Progenitor cell of endocrine pancreas (in vitro differentiated cells): ENCODE measurements at regions not wholly inside any gene's neighbourhood (a gene's known extent, or its start where the extent isn't known, plus 50 kb on each side); places are given as distances from the start of the nearest gene placed in this dataset.
"Not testable (repeated sequence)": the region's sequence is repeated elsewhere in the genome, so short reads cannot be mapped to it uniquely, and the experiment has no call there.

ENCODE experiments used
- DNase-seq: peaks from one replicate; pipeline ENCODE4 v3.0.0; 2021; ENCODE audit warnings: low spot score; ENCODE audit not compliant: unreplicated experiment
- H3K27ac Mint-ChIP-seq: 2 replicates; pipeline ENCODE4 v1.8.0; 2021; ENCODE audit warnings: mild to moderate bottlenecking, moderate library complexity, mixed read lengths
- H3K27me3 Mint-ChIP-seq: 2 replicates; pipeline ENCODE4 v1.8.0; 2021; ENCODE audit warnings: mixed read lengths
- H3K36me3 Mint-ChIP-seq: 2 replicates; pipeline ENCODE4 v1.8.0; 2022; ENCODE audit warnings: mixed read lengths; ENCODE audit not compliant: insufficient read depth
- H3K4me1 Mint-ChIP-seq: 2 replicates; pipeline ENCODE4 v1.8.0; 2021; ENCODE audit warnings: low read depth, mixed read lengths
- H3K4me3 Mint-ChIP-seq: 2 replicates; pipeline ENCODE4 v1.8.0; 2021; ENCODE audit warnings: low read depth, mild to moderate bottlenecking, moderate library complexity, mixed read lengths
- H3K9me3 Mint-ChIP-seq: 2 replicates; pipeline ENCODE4 v1.8.0; 2021; ENCODE audit warnings: low read depth, mixed read lengths
- TF ChIP-seq, protein P1 (sequence below): fragments of 200-600 bp; sonication (generic); IDR thresholded peaks from one replicate; pipeline ENCODE4 v1.5.0; 2021; ENCODE audit warnings: antibody characterized with exemption, mild to moderate bottlenecking; ENCODE audit not compliant: unreplicated experiment

DNA sequence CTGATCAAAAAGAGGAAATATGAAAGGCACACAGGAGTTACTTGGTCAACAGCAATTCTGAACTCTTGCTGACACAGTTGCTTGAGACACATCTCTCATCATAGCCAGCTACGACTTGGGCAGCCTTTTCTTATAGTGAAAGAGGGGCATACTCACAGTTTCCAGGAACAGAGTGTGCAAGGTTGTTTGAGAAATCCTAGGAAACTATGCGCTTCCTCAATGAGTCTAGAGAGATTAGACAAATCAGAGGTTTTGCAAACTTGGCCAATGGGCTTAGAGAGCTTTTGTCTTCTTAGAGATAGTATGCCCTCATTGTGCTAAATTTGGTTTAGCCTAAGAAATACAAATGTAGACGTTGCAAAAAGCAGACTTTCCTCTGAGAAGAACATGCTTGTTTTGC is 370.4 kb downstream of the HGF start:
- TF ChIP-seq, protein P1, sequence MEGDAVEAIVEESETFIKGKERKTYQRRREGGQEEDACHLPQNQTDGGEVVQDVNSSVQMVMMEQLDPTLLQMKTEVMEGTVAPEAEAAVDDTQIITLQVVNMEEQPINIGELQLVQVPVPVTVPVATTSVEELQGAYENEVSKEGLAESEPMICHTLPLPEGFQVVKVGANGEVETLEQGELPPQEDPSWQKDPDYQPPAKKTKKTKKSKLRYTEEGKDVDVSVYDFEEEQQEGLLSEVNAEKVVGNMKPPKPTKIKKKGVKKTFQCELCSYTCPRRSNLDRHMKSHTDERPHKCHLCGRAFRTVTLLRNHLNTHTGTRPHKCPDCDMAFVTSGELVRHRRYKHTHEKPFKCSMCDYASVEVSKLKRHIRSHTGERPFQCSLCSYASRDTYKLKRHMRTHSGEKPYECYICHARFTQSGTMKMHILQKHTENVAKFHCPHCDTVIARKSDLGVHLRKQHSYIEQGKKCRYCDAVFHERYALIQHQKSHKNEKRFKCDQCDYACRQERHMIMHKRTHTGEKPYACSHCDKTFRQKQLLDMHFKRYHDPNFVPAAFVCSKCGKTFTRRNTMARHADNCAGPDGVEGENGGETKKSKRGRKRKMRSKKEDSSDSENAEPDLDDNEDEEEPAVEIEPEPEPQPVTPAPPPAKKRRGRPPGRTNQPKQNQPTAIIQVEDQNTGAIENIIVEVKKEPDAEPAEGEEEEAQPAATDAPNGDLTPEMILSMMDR, result no peak
- no peak for DNase-seq
- no peaks in the 10 kb centered on the region for H3K27me3 Mint-ChIP-seq
- H3K4me3 Mint-ChIP-seq, result no peak overlapping the region
- no peaks in the 10 kb centered on the region for H3K4me1 Mint-ChIP-seq
- no peak overlapping the region for H3K27ac Mint-ChIP-seq
- H3K36me3 Mint-ChIP-seq, result no peaks in the 10 kb centered on the region
- peaks cover 4% of the 10 kb centered on the region for H3K9me3 Mint-ChIP-seq

DNA sequence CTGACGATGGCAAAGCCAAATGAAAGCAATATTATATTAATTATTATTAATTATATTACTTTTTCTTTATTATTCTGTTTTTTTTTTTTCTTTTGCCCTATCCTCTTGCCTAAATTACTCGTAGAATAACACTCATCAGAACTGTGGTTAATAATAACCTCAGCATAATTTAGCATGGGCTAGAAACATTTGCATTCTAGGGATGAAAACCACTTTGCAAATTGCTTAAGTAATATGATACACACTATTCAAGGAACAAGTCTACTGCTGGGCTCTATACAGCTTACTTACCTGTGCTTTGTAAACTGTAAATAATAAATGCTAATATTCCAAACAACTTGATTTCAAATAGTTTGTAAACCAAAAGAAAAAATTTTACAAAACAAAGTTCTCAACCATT is 375.8 kb downstream of the HGF start:
- TF ChIP-seq, protein P1, result no peak
- no peaks in the 10 kb centered on the region for H3K4me1 Mint-ChIP-seq
- H3K27ac Mint-ChIP-seq, result no peak overlapping the region
- no peak overlapping the region for H3K4me3 Mint-ChIP-seq
- H3K9me3 Mint-ChIP-seq, result no peaks in the 10 kb centered on the region
- H3K36me3 Mint-ChIP-seq, result no peaks in the 10 kb centered on the region
- H3K27me3 Mint-ChIP-seq, result no peaks in the 10 kb centered on the region
- DNase-seq, result no peak

DNA sequence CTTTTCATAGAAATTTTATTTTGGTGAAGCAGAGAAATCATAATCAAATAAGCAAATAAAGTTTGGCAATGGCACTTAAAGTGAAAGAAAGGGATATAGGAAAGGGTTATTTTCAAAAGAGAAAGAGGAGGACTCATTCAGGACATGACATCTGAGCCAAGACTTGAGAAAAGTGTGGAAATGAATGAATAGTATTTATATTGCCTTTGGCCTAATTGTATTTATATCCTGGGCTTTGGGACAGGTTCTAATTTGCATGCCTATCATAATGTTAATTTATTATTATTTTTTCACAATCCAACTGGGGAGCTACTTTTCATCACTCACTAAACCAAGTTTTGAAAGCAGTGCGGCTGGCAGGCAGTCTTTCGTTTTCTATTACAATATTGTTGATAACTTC is 376.8 kb downstream of the HGF start:
- Mint-ChIP-seq H3K36me3 (no peaks in the 10 kb centered on the region), H3K27ac (no peak overlapping the region), H3K4me1 (no peaks in the 10 kb centered on the region), H3K9me3 (no peaks in the 10 kb centered on the region), H3K4me3 (no peak overlapping the region), H3K27me3 (no peaks in the 10 kb centered on the region)
- TF ChIP-seq, protein P1, result no peak
- DNase-seq, result no peak

DNA sequence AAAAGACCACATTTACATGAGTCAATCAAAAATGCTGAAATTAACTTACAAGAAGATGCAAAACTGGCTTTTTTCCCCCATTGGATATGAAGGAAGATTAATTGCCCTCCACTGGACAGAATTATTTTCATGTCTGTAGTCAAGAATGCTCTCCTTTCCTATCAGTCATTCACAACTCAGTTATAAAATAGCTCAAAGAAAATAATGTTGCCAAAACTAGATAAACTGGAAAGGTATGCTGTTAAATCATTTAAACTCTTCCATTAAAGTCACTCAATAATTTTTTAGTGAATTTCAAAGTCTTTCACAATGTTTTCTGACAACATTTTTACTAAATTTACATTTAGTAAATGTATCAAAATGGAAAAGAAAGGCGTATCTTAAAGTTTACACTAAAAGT is 384.5 kb downstream of the HGF start:
- Mint-ChIP-seq H3K36me3 (no peaks in the 10 kb centered on the region), H3K27me3 (no peaks in the 10 kb centered on the region), H3K4me3 (no peak overlapping the region), H3K4me1 (no peaks in the 10 kb centered on the region), H3K9me3 (no peaks in the 10 kb centered on the region), H3K27ac (no peak overlapping the region)
- TF ChIP-seq, protein P1, result no peak
- no peak for DNase-seq

DNA sequence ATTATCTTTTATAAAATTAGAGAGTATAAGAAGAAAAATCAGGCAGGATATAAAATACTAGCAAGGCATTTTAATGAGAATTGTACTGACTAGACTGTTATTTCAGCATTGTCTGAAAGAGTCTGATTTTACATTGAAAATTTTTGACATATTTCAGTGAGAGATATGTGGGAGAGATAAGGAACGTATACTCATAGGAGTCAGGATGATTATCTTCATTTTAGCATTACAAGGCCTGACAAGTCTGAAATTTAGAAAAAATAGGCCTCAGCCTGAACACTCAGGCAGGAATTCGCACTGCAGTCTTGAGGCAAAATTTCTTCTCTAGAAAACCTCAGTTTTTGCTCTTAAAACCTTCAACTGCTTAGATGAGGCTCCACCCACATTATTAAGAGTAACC is 386.0 kb downstream of the HGF start:
- Mint-ChIP-seq H3K4me3 (no peak overlapping the region), H3K27me3 (no peaks in the 10 kb centered on the region), H3K36me3 (no peaks in the 10 kb centered on the region), H3K27ac (no peak overlapping the region), H3K9me3 (no peaks in the 10 kb centered on the region), H3K4me1 (no peaks in the 10 kb centered on the region)
- TF ChIP-seq, protein P1, result no peak
- DNase-seq, result no peak

DNA sequence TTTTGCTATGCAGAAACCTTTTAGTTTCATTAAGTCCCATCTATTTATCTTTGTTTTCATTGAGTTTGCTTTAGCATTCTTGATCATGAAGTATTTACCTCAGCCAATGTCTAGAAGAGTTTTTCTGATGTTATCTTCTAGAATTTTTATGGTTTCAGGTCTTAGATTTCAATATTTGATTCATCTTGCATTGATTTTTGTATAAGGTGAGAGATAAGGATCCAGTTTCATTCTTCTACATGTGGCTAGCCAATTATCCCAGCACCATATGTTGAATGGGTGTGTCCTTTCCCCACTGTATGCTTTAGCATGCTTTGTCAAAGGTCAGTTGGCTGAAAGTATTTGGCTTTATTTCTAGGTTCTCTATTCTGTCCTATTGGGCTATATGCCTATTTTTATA is 395.2 kb downstream of the HGF start:
- not testable (repeated sequence) for DNase-seq, H3K9me3 Mint-ChIP-seq, H3K27ac Mint-ChIP-seq, H3K4me3 Mint-ChIP-seq, H3K27me3 Mint-ChIP-seq, H3K36me3 Mint-ChIP-seq, H3K4me1 Mint-ChIP-seq
